WTC11 (cell line): ENCODE measurements at regions not wholly inside any gene's neighbourhood (a gene's known extent, or its start where the extent isn't known, plus 50 kb on each side); places are given as distances from the start of the nearest gene placed in this dataset.

Experiments
- ATAC-seq: fragments of 200-7000 bp; cut with Tn5 transposase; 2 replicates; pipeline ENCODE4 v1.10.0; 2021; ENCODE audit warnings: mild to moderate bottlenecking, moderate library complexity
- CTCF ChIA-PET: fragments of 300-600 bp; sonication (Branson Sonifier 250); formaldehyde crosslinking; loops from one replicate; lab custom pipeline; 2021; ENCODE audit warnings: antibody characterized with exemption; lab: Charles Lee
- POLR2A ChIA-PET: fragments of 350-600 bp; sonication (Branson Sonifier 250); formaldehyde crosslinking; loops from one replicate; lab custom pipeline; 2021; ENCODE audit warnings: antibody characterized with exemption; lab: Charles Lee
- DNase-seq: peaks from one replicate; pipeline ENCODE4 v3.0.0; 2021; ENCODE audit warnings: low spot score
- H3K27ac Mint-ChIP-seq: 2 replicates; pipeline ENCODE4 v1.8.0; 2021; ENCODE audit warnings: mixed read lengths
- H3K27me3 Mint-ChIP-seq: 2 replicates; pipeline ENCODE4 v1.8.0; 2021; ENCODE audit warnings: low read depth, mild to moderate bottlenecking, moderate library complexity, mixed read lengths
- H3K36me3 Mint-ChIP-seq: 2 replicates; pipeline ENCODE4 v1.8.0; 2021; ENCODE audit warnings: mixed read lengths
- H3K4me1 Mint-ChIP-seq: 2 replicates; pipeline ENCODE4 v1.8.0; 2022; ENCODE audit warnings: mixed read lengths
- H3K4me3 Mint-ChIP-seq: 2 replicates; pipeline ENCODE4 v1.8.0; 2021; ENCODE audit warnings: mild to moderate bottlenecking, moderate library complexity, mixed read lengths
- H3K9me3 Mint-ChIP-seq: 2 replicates; pipeline ENCODE4 v1.8.0; 2021; ENCODE audit warnings: mixed read lengths
- AFF4 ChIP-seq: sonication (generic); formaldehyde crosslinking; IDR thresholded peaks from 2 replicates; pipeline ENCODE4 v1.8.1; 2023; ENCODE audit warnings: mild to moderate bottlenecking, missing genetic modification reagents, borderline replicate concordance
- CDX4 ChIP-seq: fragments of 250-450 bp; sonication (Bioruptor Pico); IDR thresholded peaks from 2 replicates; pipeline ENCODE4 v1.9.0; 2021; ENCODE audit warnings: moderate library complexity, mild to moderate bottlenecking, inconsistent platforms, borderline replicate concordance
- CREB1 ChIP-seq: sonication (generic); formaldehyde crosslinking; IDR thresholded peaks from 2 replicates; pipeline ENCODE4 v1.8.0; 2023; ENCODE audit warnings: mild to moderate bottlenecking, missing genetic modification reagents
- ELF4 ChIP-seq: sonication (generic); formaldehyde crosslinking; IDR thresholded peaks from 2 replicates; pipeline ENCODE4 v1.8.1; 2022; ENCODE audit warnings: low read depth, mild to moderate bottlenecking, moderate library complexity, missing genetic modification reagents
- EMX1 ChIP-seq: fragments of 250-450 bp; sonication (Bioruptor Pico); IDR thresholded peaks from 2 replicates; pipeline ENCODE4 v1.8.0; 2021; ENCODE audit warnings: mild to moderate bottlenecking
- ERG ChIP-seq: fragments of 250-450 bp; sonication (Bioruptor Pico); IDR thresholded peaks from 2 replicates; pipeline ENCODE4 v1.8.0; 2021; ENCODE audit warnings: mild to moderate bottlenecking
- ESRRA ChIP-seq: sonication (generic); formaldehyde crosslinking; IDR thresholded peaks from 2 replicates; pipeline ENCODE4 v1.8.1; 2022; ENCODE audit warnings: mild to moderate bottlenecking, missing genetic modification reagents, borderline replicate concordance
- ETV6 ChIP-seq: sonication (generic); formaldehyde crosslinking; IDR thresholded peaks from 2 replicates; pipeline ENCODE4 v1.8.1; 2022; ENCODE audit warnings: mild to moderate bottlenecking, missing genetic modification reagents
- FOXP1 ChIP-seq: sonication (generic); formaldehyde crosslinking; IDR thresholded peaks from 2 replicates; pipeline ENCODE4 v1.8.0; 2022; ENCODE audit warnings: missing genetic modification reagents, mild to moderate bottlenecking, moderate library complexity, borderline replicate concordance
- GABPB1 ChIP-seq: sonication (generic); formaldehyde crosslinking; IDR thresholded peaks from 2 replicates; pipeline ENCODE4 v1.8.1; 2023; ENCODE audit warnings: mild to moderate bottlenecking, missing genetic modification reagents
- HMGA2 ChIP-seq: fragments of 250-450 bp; sonication (Bioruptor Pico); IDR thresholded peaks from 2 replicates; pipeline ENCODE4 v1.4.0; 2021; ENCODE audit warnings: mild to moderate bottlenecking, moderate library complexity
- MAX ChIP-seq: sonication (generic); formaldehyde crosslinking; IDR thresholded peaks from 2 replicates; pipeline ENCODE4 v1.8.0; 2022; ENCODE audit warnings: mild to moderate bottlenecking, missing genetic modification reagents
- NFATC4 ChIP-seq: fragments of 250-450 bp; sonication (Bioruptor Pico); IDR thresholded peaks from 2 replicates; pipeline ENCODE4 v1.9.0; 2021; ENCODE audit warnings: mild to moderate bottlenecking
- RELA ChIP-seq: sonication (generic); formaldehyde crosslinking; IDR thresholded peaks from 2 replicates; pipeline ENCODE4 v1.8.1; 2022; ENCODE audit warnings: missing genetic modification reagents, mild to moderate bottlenecking, borderline replicate concordance
- SMAD4 ChIP-seq: sonication (generic); formaldehyde crosslinking; IDR thresholded peaks from 2 replicates; pipeline ENCODE4 v1.8.0; 2022; ENCODE audit warnings: mild to moderate bottlenecking, missing genetic modification reagents
- STAT6 ChIP-seq: sonication (generic); formaldehyde crosslinking; conservative IDR thresholded peaks from 2 replicates; pipeline ENCODE4 v1.8.1; 2023; ENCODE audit warnings: mild to moderate bottlenecking, low read depth, missing genetic modification reagents, moderate library complexity
- TEAD4 ChIP-seq: sonication (generic); formaldehyde crosslinking; IDR thresholded peaks from 2 replicates; pipeline ENCODE4 v1.8.0; 2022; ENCODE audit warnings: mild to moderate bottlenecking, missing genetic modification reagents
- ZNF121 ChIP-seq: sonication (generic); formaldehyde crosslinking; IDR thresholded peaks from 2 replicates; pipeline ENCODE4 v1.8.0; 2023; ENCODE audit warnings: missing genetic modification reagents
- ZNF138 ChIP-seq: sonication (generic); formaldehyde crosslinking; conservative IDR thresholded peaks from 2 replicates; pipeline ENCODE4 v1.8.1; 2022; ENCODE audit warnings: mild to moderate bottlenecking, moderate library complexity, missing genetic modification reagents
- ZNF416 ChIP-seq: fragments of 250-450 bp; sonication (Bioruptor Pico); IDR thresholded peaks from 2 replicates; pipeline ENCODE4 v1.9.0; 2021; ENCODE audit warnings: mild to moderate bottlenecking, inconsistent platforms
- ZNF423 ChIP-seq: fragments of 250-450 bp; sonication (Bioruptor Pico); IDR thresholded peaks from 2 replicates; pipeline ENCODE4 v2.1.2; 2022; ENCODE audit warnings: mild to moderate bottlenecking, moderate library complexity

DNA sequence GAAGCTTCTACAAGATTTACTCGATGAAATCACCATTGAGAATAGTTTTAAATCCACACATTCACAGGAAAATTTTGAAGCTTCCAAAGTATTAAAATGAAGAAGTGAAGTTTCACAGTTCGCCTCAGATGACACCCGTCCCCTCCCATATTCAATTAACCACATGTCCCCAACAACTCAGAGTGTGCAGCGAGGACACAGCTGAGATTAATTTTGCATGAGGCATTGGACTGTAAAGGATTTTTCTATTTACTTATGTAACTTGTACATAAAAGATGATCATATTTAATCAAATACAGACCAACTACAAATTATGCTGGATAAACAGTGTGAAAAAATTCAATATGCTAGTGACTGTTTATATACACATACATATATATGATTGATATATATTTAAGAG lies 84.7 kb upstream of the OLFM1 start (continued):
- TF ChIP-seq AFF4 (CRISPR knock-in tag) (no peak), CDX4 (CRISPR knock-in tag) (no peak), CREB1 (CRISPR knock-in tag) (no peak)

- no peak overlapping the region for H3K27ac Mint-ChIP-seq
- POLR2A ChIA-PET = no interaction called here
- H3K36me3 Mint-ChIP-seq = peaks cover 34% of the 10 kb centered on the region
- H3K4me3 Mint-ChIP-seq = no peak overlapping the region
- H3K27me3 Mint-ChIP-seq = peaks cover 10% of the 10 kb centered on the region
- H3K9me3 Mint-ChIP-seq = peaks cover 45% of the 10 kb centered on the region
- no peak for DNase-seq
- H3K4me1 Mint-ChIP-seq = no peaks in the 10 kb centered on the region
- ATAC-seq = no peak
- TF ChIP-seq ESRRA (no peak), FOXP1 (CRISPR knock-in tag) (no peak)
- TF ChIP-seq, all 79 proteins: peak for 0
- CTCF ChIA-PET = interaction anchor here (0.5 kb wide), 1 partner anchor 37 kb away, joined by 3 read pairs; no protein-coding TSS in a partner anchor
Observed at GRCh38 chr9:135004772-135005171, 82.7 kb upstream of the OLFM1 start.

DNA sequence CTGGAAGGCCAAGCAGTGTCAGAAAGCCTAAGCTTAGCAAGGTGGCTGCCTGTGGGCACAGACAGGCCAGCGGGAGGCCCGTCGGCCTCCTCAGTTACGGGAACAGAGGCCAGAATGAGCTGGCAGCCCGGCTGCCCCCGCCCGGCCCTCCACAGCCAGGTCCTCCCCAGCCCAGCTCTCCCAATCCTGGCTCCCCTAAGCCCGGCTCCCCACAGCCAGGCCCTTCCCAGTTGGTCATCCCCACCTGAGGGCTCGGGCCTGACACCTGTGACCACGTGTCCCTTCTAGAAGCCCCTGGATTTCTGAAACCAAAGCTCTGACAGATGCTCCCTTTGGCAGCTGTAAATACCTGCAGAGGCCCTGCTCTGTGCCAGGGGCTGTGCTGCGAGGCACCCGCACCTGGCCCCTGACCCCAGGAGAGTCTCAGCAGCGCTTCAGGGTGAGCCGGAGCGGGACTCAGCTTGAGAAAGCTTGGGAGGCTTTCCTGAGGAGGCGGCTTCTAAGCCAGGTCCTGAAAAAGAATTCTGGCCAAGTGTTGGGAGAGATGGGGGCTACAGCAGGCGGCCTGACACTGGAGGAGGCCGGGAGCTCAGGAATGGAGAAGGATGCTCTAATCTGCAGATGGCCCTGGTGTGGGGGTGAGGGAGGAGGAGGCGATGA lies 80.4 kb upstream of the OLFM1 start:
- no peak for TF ChIP-seq ETV6 (CRISPR knock-in tag)
- TF ChIP-seq EMX1 = no peak
- TF ChIP-seq ZNF121 (CRISPR knock-in tag) = no peak
- no peak for TF ChIP-seq RELA (CRISPR knock-in tag)
- TF ChIP-seq, all 79 proteins: peak for 0
- POLR2A ChIA-PET = no interaction called here
- H3K36me3 Mint-ChIP-seq = peaks cover 16% of the 10 kb centered on the region
- DNase-seq (no peak), ATAC-seq (no peak)
- peaks cover 2% of the 10 kb centered on the region for H3K27me3 Mint-ChIP-seq
- H3K27ac Mint-ChIP-seq = no peak overlapping the region
- no peak overlapping the region for H3K4me3 Mint-ChIP-seq
- H3K9me3 Mint-ChIP-seq = peaks cover 25% of the 10 kb centered on the region
- CTCF ChIA-PET = no interaction called here
- H3K4me1 Mint-ChIP-seq = no peaks in the 10 kb centered on the region

DNA sequence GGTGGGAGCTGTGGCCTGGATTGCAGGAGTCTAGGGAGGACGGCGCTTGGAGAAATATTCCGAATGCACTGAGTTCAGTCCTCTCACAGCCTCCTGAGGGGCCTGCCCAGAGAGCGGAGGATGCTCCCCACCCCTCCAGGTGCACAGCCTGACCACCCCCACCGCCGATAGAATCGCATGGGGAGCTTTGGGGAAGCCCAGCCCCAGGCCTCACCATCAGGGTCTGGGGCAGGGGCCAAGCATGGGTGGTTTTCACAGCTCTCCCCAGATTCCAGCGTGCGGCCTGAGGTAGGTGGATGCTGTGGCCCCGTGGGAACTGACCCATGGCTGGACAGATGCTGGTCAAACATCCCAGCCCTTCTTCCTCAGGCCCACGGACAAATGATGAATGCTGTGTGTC lies 79.9 kb upstream of the OLFM1 start:
- ChIA-PET POLR2A (no interaction called here), CTCF (no interaction called here)
- Mint-ChIP-seq H3K27me3 (peaks cover 2% of the 10 kb centered on the region), H3K4me1 (no peaks in the 10 kb centered on the region), H3K27ac (no peak overlapping the region), H3K9me3 (peaks cover 21% of the 10 kb centered on the region), H3K4me3 (no peak overlapping the region), H3K36me3 (peaks cover 10% of the 10 kb centered on the region)
- no peak for ATAC-seq
- no peak for DNase-seq
- TF ChIP-seq GABPB1 (CRISPR knock-in tag) = no peak
- no peak for TF ChIP-seq ERG (CRISPR knock-in tag)

GRCh38 chr9:135008416-135008815 lies 79.1 kb upstream of the OLFM1 start:
- CTCF ChIA-PET = interaction anchor here (0.8 to 1.1 kb wide), 2 partner anchors 230 to 310 kb away, joined by 3 to 4 read pairs; no protein-coding TSS in a partner anchor
- DNase-seq (no peak), ATAC-seq (no peak)
- POLR2A ChIA-PET = no interaction called here
- Mint-ChIP-seq H3K4me1 (peaks cover 5% of the 10 kb centered on the region), H3K9me3 (peaks cover 13% of the 10 kb centered on the region), H3K36me3 (peaks cover 6% of the 10 kb centered on the region), H3K4me3 (no peak overlapping the region), H3K27me3 (no peaks in the 10 kb centered on the region), H3K27ac (no peak overlapping the region)
- TF ChIP-seq ZNF416 = no peak
- TF ChIP-seq STAT6 = no peak
- TF ChIP-seq MAX = no peak
- TF ChIP-seq ZNF423 = no peak
- no peak for TF ChIP-seq ZNF138 (CRISPR knock-in tag)
- no peak for TF ChIP-seq ELF4 (CRISPR knock-in tag)
- TF ChIP-seq TEAD4 = no peak
- TF ChIP-seq HMGA2 (CRISPR knock-in tag) = no peak
- no peak for TF ChIP-seq NFATC4 (CRISPR knock-in tag)
- TF ChIP-seq SMAD4 (CRISPR knock-in tag) = no peak
